Mucosa of descending colon (tissue), 3 donors: ENCODE measurements at regions not wholly inside any gene's neighbourhood (a gene's known extent, or its start where the extent isn't known, plus 50 kb on each side); places are given as distances from the start of the nearest gene placed in this dataset.

Experiments
- ATAC-seq: fragments of 200-7000 bp; cut with Tn5 transposase; one replicate; pipeline ENCODE4 v1.9.1; 2020; ENCODE audit warnings: mild to moderate bottlenecking, moderate library complexity
- DNase-seq, 3 donors: peaks; one replicate each; pipeline ENCODE4 v3.0.0-alpha.2; 2020
- H3K36me3 ChIP-seq: fragments of 200-600 bp; one replicate; pipeline ENCODE4 v1.8.0; 2021; ENCODE audit warnings: low read depth, mild to moderate bottlenecking
- H3K4me1 ChIP-seq: fragments of 200-600 bp; one replicate; pipeline ENCODE4 v1.8.0; 2021; ENCODE audit warnings: low read depth, mild to moderate bottlenecking
- H3K4me3 ChIP-seq: fragments of 200-600 bp; one replicate; pipeline ENCODE4 v1.8.0; 2021; ENCODE audit warnings: mild to moderate bottlenecking
- H3K9me3 ChIP-seq: fragments of 200-600 bp; one replicate; pipeline ENCODE4 v1.8.0; 2021; ENCODE audit warnings: mild to moderate bottlenecking
- intact Hi-C, 2 donors: fragments of 100-400 bp; cut with DNase I in 1 of 2; cut with micrococcal nuclease in 1 of 2; formaldehyde crosslinking; loops; one replicate each; pipeline versions ENCODE4 v1.11.0 to v1.11.1; 2022; cut with DNase I, micrococcal nuclease
- TF ChIP-seq, protein P1 (sequence below): fragments of 200-600 bp; IDR thresholded peaks from one replicate; pipeline ENCODE4 v1.8.0; 2022; ENCODE audit warnings: antibody characterized with exemption, mild to moderate bottlenecking
- donor health status: DM: no; HTN: no; CAD: no; lungs with moderate emphysema.
- donor health status: DM: no; HTN: no; CAD: no.
- donor health status: DM: no; HTN: yes; CAD: no.

DNA sequence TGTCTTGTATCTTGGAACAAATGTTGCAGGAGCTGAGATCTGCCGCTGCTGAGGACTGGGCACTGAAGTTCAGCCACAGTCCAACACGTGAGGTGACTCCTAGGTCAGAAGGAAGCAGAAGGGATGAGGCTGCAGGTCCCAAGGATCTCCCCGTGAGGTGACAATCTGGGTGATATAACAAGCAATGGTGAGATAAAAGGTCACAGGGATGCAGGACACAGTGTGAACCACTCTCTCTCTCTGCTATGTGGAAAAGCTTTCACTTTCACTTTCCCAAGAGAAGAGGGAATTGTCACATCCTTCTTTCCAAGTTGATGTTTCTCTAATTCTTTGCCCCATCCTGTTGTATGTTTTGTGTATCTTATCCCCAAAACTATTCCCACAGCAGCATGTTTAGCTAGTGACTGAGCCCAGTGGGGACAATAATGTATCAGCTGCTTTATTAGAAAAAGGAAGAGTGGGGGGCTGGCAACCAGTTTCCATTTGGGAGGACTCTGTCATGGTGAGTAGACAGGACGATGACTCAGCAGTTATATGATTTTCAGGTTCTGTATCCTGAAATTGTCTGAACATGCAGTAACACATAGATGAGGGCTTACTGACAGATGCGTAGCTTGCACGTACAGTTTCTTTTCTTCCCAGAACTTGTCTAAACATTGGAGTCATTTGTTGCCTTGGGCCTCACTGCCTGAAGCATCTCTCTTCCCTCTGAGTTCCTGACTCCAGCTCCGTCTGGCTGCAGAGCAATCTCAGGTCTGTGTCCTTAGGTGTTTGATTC is 1415.8 kb upstream of the TENM3 start:
- DNase-seq = no peak

DNA sequence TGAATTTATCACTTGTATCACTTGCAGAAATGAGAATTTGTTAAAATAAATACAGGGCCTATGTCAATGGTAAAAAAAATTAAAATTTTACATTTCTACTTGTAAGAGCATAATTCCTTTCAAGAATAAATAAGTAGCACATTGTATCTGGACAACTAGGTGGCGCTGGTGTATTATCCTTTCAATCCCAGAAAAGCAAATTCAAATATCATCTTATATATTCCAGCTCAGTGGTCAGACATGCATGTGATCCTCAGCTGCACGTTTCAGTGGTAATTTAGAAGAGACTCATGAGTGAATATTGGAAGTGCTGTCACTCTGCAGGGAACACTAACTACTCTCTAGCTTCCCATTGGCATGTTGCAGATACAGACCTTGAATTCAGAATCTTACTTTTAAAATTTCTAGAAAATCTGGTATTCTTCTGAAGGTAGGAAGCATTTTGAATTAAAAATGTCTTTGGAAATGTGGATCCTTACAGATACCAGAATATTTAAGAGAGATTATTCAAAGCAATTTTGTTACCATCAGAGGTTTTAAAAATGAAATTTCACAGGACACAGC is 1414.7 kb upstream of the TENM3 start:
- no peak for ATAC-seq

More for the DNA sequence above, 1415.8 kb upstream of the TENM3 start:
- Histone ChIP-seq H3K9me3 (no peaks in the 10 kb centered on the region), H3K4me3 (no peak overlapping the region), H3K36me3 (no peaks in the 10 kb centered on the region), H3K4me1 (no peaks in the 10 kb centered on the region)
- peak; percentile 35 for ATAC-seq
- TF ChIP-seq, protein P1, sequence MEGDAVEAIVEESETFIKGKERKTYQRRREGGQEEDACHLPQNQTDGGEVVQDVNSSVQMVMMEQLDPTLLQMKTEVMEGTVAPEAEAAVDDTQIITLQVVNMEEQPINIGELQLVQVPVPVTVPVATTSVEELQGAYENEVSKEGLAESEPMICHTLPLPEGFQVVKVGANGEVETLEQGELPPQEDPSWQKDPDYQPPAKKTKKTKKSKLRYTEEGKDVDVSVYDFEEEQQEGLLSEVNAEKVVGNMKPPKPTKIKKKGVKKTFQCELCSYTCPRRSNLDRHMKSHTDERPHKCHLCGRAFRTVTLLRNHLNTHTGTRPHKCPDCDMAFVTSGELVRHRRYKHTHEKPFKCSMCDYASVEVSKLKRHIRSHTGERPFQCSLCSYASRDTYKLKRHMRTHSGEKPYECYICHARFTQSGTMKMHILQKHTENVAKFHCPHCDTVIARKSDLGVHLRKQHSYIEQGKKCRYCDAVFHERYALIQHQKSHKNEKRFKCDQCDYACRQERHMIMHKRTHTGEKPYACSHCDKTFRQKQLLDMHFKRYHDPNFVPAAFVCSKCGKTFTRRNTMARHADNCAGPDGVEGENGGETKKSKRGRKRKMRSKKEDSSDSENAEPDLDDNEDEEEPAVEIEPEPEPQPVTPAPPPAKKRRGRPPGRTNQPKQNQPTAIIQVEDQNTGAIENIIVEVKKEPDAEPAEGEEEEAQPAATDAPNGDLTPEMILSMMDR = no peak
- intact Hi-C loops = no loop called here

GRCh38 chr4:180832073-180832472 is 1411.1 kb upstream of the TENM3 start:
- no peaks in the 10 kb centered on the region for H3K4me1 ChIP-seq
- no peaks in the 10 kb centered on the region for H3K36me3 ChIP-seq
- no peak overlapping the region for H3K4me3 ChIP-seq
- H3K9me3 ChIP-seq = no peaks in the 10 kb centered on the region
- TF ChIP-seq, protein P1 = no peak
- DNase-seq (no peak), ATAC-seq (no peak)
- intact Hi-C loops = no loop called here

More for the DNA sequence above, 1414.7 kb upstream of the TENM3 start:
- intact Hi-C loops = no loop called here
- no peaks in the 10 kb centered on the region for H3K36me3 ChIP-seq
- H3K4me1 ChIP-seq = no peaks in the 10 kb centered on the region
- H3K4me3 ChIP-seq = no peak overlapping the region
- H3K9me3 ChIP-seq = no peaks in the 10 kb centered on the region
- peak in 1 of 3 donors; percentile 18 for DNase-seq
- TF ChIP-seq, protein P1 = no peak

- no peak for ATAC-seq
- H3K4me3 ChIP-seq = no peak overlapping the region
- H3K4me1 ChIP-seq = no peaks in the 10 kb centered on the region
- TF ChIP-seq, protein P1 = no peak
- intact Hi-C loops = no loop called here
- DNase-seq = no peak
- no peaks in the 10 kb centered on the region for H3K36me3 ChIP-seq
- no peaks in the 10 kb centered on the region for H3K9me3 ChIP-seq
These were observed 1403.1 kb upstream of the TENM3 start for GRCh38 chr4:180840142-180840541.

DNA sequence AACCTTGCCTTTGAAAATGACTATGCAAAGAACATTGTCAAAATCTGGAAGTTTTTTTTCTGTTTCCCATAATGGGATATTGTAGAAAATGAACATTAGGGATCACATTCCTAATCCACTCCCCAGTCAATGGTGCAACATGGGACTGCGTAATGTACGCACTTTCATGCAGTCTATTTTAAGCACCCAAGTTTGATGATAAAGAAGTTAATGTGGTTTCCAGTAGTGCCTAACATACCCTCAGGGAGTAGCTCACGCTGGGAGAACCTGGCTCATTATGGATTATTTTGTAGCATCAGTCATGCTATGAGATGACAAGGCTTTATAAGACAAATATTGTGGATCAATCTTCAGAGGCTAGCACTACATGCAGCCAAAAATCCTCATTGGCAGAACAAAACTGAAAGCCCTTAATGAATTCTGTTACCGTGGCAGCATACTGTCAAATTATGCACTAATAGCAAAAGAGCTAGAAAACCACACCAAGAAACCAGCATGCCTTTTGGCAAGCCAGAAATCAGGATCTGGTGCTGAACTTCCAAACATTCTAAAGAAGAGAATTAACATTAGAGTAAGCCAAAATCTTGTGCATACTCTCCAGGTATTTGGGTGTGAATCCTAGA is 1392.8 kb upstream of the TENM3 start:
- intact Hi-C loops = no loop called here
- TF ChIP-seq, protein P1 = no peak

More for the DNA sequence above, 1392.8 kb upstream of the TENM3 start:
- Histone ChIP-seq H3K4me3 (no peak overlapping the region), H3K36me3 (no peaks in the 10 kb centered on the region), H3K4me1 (no peaks in the 10 kb centered on the region), H3K9me3 (no peaks in the 10 kb centered on the region)
- ATAC-seq (no peak), DNase-seq (no peak)
